DMS 273 (cell line): ENCODE measurements at regions not wholly inside any gene's neighbourhood (a gene's known extent, or its start where the extent isn't known, plus 50 kb on each side); places are given as distances from the start of the nearest gene placed in this dataset.
"Not testable (repeated sequence)": the region's sequence is repeated elsewhere in the genome, so short reads cannot be mapped to it uniquely, and the experiment has no call there.

Experiments used
- DNase-seq: peaks from one replicate; lab custom pipeline; 2025; ENCODE audit not compliant: unreplicated experiment; lab: John Stamatoyannopoulos, UW

DNA sequence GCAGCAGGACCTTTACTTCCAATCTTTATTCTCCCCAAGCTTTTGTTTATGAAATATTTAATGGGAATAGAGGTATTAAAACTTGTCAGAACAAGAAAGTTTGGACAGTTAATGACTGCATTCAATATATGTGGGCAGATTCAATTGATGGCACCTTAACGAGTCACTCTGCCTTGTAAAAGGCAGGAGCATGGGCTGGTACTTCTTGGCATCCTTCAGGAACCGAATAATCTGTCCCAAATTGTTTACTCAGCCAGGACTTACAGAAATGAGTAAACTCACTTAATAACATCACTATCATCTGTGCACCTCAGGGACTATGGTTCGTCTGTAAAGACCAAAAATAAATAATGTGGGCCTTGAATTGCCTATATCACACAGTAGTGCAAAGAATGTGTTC is 1280.3 kb upstream of the TMEFF2 start:
- no peak for DNase-seq

- no peak for DNase-seq
Observed at GRCh38 chr2:193469251-193469650, 1274.5 kb upstream of the TMEFF2 start.

DNA sequence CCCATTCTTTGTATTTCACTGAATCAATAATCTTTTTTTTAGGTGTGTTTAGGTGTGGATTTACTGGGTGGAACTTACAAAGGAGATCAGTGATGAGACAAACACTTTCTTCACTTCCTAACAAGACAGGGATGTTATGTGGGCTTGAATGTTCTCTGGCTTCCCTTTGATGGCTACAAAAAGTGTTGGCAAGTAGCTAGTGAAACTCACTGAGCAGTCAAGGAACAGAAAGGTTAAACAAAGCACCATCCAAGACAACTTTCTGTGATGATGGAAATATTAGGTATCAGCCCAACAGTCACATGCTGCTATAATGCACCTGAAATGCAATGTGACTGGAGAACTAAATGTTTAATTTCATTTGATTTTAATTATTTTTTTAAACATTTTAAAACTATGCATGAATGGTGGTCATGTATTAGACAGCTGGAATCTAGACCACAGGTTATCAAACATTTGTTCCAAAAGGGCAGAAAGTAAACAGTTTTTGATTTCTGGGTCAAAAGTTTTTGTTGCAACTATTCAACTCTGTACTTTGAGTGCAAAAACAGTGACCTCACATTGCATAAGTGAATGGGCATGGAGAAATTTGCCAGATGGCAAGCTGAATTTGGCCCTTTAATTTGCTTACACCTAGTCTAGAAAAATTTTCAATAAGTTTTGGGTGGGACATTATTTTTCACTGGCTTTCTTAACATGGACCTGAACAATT is 1272.7 kb upstream of the TMEFF2 start:
- no peak for DNase-seq

GRCh38 chr2:193463011-193463410 is 1268.3 kb upstream of the TMEFF2 start:
- no peak for DNase-seq

DNA sequence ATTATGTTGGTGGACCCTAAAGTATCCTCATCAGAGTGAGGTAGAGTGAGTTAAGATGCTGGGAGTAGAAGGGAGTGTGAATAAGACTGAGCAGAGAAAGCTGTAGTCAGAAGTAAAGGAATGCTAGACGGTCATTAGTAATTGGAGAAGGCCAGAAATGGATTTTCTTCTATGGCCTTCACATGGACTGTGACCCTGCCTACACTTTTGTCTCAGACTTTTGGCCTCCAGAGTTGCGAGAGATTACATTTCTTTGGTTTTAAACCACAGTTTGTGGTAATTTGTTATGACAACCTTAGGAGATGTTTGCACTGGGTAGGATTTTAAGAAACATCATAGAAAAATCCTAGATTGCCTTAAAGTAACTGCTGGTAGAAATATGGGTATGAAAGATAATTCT is 1267.7 kb upstream of the TMEFF2 start:
- no peak for DNase-seq

- no peak for DNase-seq
Observed at GRCh38 chr2:193461431-193461934, 1266.8 kb upstream of the TMEFF2 start.

GRCh38 chr2:193446967-193447366 is 1252.2 kb upstream of the TMEFF2 start:
- DNase-seq, result no peak

DNA sequence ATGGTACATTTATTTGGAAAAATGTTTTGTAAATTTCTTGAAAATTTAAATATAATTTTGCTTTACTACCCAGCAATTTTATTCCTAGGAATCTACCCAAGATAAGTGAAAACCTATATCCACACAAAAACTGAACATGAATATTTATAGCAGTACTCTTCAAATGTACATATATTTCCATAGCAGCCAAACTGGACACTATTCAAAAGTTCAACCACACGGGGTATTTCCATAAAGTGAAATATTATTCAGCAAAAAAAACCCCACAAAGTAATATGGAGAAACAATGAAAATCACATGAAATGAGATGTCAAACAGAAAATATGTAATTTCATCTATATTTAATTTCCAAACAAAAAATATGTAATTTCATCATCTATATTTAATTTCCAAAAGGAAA is 1247.6 kb upstream of the TMEFF2 start:
- DNase-seq, result no peak

- DNase-seq, result no peak
Observed at GRCh38 chr2:193428336-193428818, 1233.6 kb upstream of the TMEFF2 start.

DNA sequence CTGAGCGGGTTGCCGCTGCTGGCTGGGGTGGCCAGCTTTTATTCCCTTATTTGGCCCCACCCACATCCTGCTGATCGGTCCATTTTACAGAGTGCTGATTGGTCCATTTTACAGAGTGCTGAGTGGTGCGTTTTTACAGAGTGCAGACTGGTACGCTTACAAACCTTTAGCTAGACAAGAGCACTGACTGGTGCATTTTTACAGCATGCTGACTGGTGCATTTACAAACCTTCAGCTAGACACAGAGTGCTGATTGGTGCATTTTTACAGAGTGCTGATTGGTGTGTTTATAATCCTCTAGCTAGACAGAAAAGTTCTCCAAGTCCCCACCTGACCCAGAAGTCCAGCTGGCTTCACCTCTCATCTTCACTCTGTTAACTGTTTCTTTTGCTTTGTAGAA is 1217.6 kb upstream of the TMEFF2 start:
- DNase-seq, result not testable (repeated sequence)

DNA sequence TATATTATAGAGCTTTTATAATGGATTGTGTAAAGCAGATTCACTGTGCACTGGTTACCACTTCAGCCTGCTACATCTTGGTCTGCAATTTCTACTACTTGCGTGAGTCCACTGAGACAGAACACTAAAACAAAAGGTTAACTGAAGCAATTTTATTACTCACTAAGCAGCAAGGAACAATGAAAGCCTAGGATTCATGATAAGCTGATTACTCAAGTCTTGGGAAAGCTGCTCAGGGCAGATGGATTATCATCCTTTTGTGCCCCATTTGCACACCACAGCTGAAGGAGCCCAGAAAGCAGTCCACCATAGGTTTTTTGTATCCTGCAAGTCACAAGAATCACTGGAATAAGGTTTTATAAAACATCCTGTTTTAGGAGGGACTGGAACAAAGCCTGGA is 1215.2 kb upstream of the TMEFF2 start:
- DNase-seq, result no peak

- no peak for DNase-seq
Observed at GRCh38 chr2:193382583-193382982, 1187.8 kb upstream of the TMEFF2 start.

GRCh38 chr2:193377789-193378188 is 1183.1 kb upstream of the TMEFF2 start:
- no peak for DNase-seq

- no peak for DNase-seq
Observed at GRCh38 chr2:193373120-193373519, 1178.4 kb upstream of the TMEFF2 start.

DNA sequence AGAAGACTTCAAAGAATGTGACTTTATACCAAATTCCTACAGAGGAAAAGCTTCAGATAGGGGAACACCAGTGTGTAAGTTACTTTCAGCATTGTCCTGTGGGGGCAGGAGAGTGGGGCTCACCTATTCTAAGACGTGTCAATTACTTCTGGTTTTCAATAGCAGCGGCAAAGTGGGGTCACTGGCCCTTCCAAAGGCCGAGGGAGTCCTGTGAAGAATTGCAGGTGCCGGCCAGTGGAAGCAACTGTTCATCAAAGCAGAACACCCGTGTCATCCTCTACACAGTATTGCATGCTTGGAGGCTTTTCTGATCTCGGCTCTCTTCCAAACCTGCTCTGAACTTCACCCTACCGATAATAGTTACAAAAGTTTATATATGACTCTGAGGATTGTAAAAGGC is 1176.5 kb upstream of the TMEFF2 start:
- DNase-seq, result no peak

GRCh38 chr2:193368615-193369014 is 1173.9 kb upstream of the TMEFF2 start:
- no peak for DNase-seq

- no peak for DNase-seq
Observed at GRCh38 chr2:193357508-193357907, 1162.8 kb upstream of the TMEFF2 start.

DNA sequence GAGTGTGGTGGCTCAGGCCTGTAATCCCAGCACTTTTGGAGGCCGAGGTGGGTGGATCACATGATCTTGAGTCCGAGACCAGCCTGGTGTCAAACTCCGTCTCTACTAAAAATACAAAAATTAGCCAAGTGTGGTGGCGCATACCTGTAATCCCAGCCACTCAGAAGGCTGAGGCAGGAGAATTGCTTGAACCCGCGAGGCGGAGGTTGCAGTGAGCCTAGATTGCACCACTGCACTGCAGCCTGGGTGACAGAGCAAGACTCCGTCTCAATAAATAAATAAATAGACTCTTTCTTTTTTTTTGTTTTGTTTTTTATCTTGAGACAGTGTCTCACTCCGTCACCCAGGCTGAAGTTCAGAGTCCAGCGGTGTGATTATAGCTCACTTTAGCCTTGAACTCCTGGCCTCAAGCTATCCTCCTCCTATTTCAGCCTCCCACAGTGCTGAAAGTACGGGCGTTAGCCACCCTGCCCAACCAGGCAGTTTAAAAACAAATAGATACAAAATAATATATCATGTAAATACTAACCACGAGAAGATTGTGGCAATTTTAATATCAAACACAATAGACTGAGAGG is 1158.0 kb upstream of the TMEFF2 start:
- DNase-seq, result not testable (repeated sequence)

DNA sequence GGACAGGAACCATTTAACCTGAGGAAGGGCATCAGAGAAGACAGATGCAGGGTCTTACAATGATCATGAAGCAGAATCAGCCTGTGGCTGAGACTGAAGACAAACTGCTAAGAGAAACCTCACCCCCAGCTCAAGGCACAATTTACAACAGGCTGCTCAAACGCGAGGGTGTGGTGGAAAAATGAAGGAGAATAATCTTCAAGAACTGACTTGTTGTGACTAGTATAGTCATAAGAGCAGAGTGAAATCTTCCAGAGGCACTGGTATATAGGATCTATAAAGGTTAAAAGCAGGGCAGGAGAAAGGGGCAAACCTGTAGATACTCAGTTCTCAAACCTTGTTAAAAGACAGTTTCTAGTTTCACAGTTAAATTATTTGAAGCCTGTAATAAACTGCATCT is 1155.8 kb upstream of the TMEFF2 start:
- DNase-seq, result no peak

- no peak for DNase-seq
Observed at GRCh38 chr2:193349642-193350041, 1154.9 kb upstream of the TMEFF2 start.

GRCh38 chr2:193348055-193348454 is 1153.3 kb upstream of the TMEFF2 start:
- no peak for DNase-seq

- no peak for DNase-seq
Observed at GRCh38 chr2:193336781-193337180, 1142.0 kb upstream of the TMEFF2 start.

- DNase-seq, result no peak
Observed at GRCh38 chr2:193334401-193334800, 1139.7 kb upstream of the TMEFF2 start.
